ENCODE measurements at regions not wholly inside any gene's neighbourhood (a gene's known extent, or its start where the extent isn't known, plus 50 kb on each side); places are given as distances from the start of the nearest gene placed in this dataset.
A peak's percentile ranks its signal among the peaks of the same experiment; 100 is the strongest.

DNA sequence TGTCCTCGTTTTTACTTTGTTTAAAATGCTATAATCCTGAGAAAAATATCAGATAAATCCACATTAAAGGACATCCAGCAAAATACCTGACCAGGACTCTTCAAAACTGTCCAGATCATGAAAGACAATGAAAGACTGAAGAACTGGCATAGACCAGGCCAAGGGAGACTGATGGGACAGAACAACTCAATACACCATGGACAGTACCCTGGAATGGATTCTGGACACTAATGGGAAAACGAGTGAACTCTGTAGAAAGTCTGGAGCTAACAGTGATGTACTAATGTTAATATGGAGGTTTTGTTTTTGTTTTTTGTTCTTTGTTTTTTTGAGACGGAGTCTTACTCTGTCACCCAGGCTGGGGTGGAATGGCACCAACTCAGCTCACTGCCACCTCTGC is 461.4 kb downstream of the CD83 start:
- DNase-seq (ENCODE audit: low read depth): no peak
- no peak overlapping the region for H3K4me3 ChIP-seq (ENCODE audit: control insufficient read depth, low read depth, low read length)
- TF ChIP-seq, protein P1, sequence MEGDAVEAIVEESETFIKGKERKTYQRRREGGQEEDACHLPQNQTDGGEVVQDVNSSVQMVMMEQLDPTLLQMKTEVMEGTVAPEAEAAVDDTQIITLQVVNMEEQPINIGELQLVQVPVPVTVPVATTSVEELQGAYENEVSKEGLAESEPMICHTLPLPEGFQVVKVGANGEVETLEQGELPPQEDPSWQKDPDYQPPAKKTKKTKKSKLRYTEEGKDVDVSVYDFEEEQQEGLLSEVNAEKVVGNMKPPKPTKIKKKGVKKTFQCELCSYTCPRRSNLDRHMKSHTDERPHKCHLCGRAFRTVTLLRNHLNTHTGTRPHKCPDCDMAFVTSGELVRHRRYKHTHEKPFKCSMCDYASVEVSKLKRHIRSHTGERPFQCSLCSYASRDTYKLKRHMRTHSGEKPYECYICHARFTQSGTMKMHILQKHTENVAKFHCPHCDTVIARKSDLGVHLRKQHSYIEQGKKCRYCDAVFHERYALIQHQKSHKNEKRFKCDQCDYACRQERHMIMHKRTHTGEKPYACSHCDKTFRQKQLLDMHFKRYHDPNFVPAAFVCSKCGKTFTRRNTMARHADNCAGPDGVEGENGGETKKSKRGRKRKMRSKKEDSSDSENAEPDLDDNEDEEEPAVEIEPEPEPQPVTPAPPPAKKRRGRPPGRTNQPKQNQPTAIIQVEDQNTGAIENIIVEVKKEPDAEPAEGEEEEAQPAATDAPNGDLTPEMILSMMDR (conservative IDR thresholded peaks at IDR 0.05; ENCODE audit: control insufficient read depth, insufficient read depth, low read depth, low read length): no peak

DNA sequence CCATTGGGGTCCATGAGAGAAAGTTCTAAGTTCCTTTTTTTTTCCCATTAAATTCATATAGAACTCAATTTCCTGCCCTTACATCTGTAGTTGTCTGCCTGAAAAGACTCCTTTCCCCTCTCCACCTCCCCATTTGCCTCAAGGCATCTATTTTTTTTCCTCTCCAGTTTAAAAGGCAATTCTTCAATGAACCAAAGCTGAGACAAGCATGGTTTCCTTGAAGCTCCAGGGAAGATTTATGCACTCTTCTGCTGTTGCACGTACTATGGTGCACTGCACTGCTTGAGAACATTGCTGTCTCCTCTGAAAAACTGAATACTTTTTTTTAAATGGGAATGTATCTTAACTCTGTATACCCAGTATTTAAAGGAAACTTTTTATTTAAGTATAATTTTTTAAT is 465.2 kb downstream of the CD83 start:
- H3K4me3 ChIP-seq (ENCODE audit: control insufficient read depth, low read depth, low read length): no peak overlapping the region
- TF ChIP-seq, protein P1 (conservative IDR thresholded peaks at IDR 0.05; ENCODE audit: control insufficient read depth, insufficient read depth, low read depth, low read length): no peak
- no peak for DNase-seq (ENCODE audit: low read depth)

DNA sequence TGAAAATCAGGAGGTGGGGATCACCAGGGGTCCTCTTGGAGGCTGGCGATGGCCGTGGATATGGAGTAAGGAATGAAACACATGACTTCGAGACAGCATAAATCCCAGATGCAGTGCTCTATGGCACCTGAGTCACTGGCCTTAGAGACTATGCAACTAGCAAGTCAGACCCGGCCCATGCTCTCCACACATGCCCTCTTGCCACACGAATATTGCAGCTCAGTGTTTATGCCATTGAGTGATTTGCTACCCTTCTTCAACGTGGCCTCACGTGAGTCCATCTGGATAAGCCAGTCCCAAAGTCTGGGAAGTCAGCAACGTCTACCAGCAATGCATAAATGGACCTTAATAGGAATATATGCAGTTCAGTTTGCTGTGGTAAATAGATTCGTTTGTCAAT is 466.3 kb downstream of the CD83 start:
- DNase-seq (ENCODE audit: low read depth): no peak
- no peak overlapping the region for H3K4me3 ChIP-seq (ENCODE audit: control insufficient read depth, low read depth, low read length)
- TF ChIP-seq, protein P1 (conservative IDR thresholded peaks at IDR 0.05; ENCODE audit: control insufficient read depth, insufficient read depth, low read depth, low read length): no peak

DNA sequence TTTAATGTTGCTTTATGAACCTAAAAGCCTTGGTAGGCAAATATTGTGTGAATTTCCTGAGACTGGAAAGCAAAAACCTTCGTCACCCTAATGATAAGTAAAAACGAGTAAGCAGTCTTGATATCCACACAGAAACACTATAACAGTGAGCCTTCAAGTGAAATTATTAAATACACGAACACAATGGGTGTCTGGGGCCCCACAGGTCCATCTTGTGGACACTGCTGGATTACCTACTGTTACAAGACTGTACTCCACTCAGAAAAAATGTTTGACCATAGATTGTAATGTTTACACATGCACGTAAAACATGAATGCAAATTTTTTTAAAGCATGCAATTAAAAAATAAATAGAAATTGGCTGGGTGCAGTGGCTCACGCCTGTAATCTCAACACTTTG is 466.9 kb downstream of the CD83 start:
- DNase-seq (ENCODE audit: low read depth): no peak
- TF ChIP-seq, protein P1 (conservative IDR thresholded peaks at IDR 0.05; ENCODE audit: control insufficient read depth, insufficient read depth, low read depth, low read length): no peak

DNA sequence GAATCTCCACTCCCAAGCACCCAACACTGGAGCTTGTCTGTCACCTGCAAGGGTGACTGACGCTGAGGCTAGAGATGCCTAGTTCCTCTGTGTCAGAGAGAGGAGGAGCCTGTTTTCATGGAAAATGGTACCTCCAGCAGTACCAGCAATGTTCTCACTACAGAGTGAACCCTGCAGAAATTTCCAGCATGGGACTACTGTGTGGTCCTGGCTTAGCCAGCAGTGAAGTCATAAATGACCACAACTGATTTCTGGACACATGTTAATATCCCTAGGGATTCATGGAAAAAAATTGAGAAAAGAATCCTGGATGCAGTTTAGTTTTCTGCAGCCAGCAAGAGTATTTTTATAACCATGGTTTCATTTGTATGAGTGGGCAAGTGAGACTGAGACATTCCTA is 468.1 kb downstream of the CD83 start:
- DNase-seq (ENCODE audit: low read depth): peak; percentile 35
- TF ChIP-seq, protein P1 (conservative IDR thresholded peaks at IDR 0.05; ENCODE audit: control insufficient read depth, insufficient read depth, low read depth, low read length): no peak
- no peak overlapping the region for H3K4me3 ChIP-seq (ENCODE audit: control insufficient read depth, low read depth, low read length)

More for the DNA sequence above, 466.9 kb downstream of the CD83 start:
- H3K4me3 ChIP-seq (ENCODE audit: control insufficient read depth, low read depth, low read length): no peak overlapping the region

DNA sequence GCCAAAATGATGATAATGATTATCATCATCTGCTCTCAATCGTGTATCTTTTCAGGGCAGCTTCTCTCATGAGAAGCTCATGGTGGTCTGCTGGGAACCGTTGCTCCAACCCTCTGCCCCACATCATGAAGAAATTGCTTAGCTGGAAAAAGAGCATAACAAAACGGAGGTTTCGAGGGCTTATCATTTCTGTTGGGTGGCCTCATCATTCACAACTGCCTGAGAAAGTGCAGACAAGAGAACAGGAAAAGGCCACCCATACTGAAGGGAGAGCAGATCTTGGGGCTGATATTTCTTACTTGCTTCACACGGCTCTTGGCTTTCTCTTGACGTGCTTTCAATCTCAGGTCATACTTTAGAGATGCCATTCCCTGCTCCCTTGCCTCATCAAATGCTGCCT is 471.6 kb downstream of the CD83 start:
- no peak overlapping the region for H3K4me3 ChIP-seq (ENCODE audit: control insufficient read depth, low read depth, low read length)
- no peak for DNase-seq (ENCODE audit: low read depth)
- TF ChIP-seq, protein P1 (conservative IDR thresholded peaks at IDR 0.05; ENCODE audit: control insufficient read depth, insufficient read depth, low read depth, low read length): no peak

DNA sequence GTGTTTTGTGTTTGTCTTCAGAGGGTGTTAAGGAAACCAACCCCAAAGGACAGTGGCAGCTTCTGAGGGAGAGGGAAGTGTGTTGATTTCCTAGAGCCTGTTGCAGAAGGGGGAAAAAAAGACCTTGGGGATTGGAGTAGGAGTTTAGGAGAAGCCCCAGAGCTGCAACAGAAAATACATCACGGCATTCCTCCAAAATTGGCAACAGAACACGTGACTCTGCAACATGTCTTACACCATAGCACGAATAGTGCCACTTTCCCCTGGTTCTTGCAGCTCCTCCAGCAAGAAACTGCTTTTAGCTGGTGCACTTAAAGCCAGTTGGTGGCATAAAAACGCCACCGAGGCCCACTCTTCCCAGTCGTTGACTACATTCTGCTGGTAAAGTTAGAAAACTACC is 473.0 kb downstream of the CD83 start:
- no peak overlapping the region for H3K4me3 ChIP-seq (ENCODE audit: control insufficient read depth, low read depth, low read length)
- DNase-seq (ENCODE audit: low read depth): no peak
- TF ChIP-seq, protein P1 (conservative IDR thresholded peaks at IDR 0.05; ENCODE audit: control insufficient read depth, insufficient read depth, low read depth, low read length): no peak

All from fibroblast of mammary gland (primary cell).